ENCODE measurements at regions not wholly inside any gene's neighbourhood (a gene's known extent, or its start where the extent isn't known, plus 50 kb on each side); places are given as distances from the start of the nearest gene placed in this dataset.
"Not testable (repeated sequence)": the region's sequence is repeated elsewhere in the genome, so short reads cannot be mapped to it uniquely, and the experiment has no call there.

GRCh38 chr4:18602610-18603009, 581.1 kb upstream of the LCORL start:
- DNase-seq: not testable (repeated sequence)

DNA sequence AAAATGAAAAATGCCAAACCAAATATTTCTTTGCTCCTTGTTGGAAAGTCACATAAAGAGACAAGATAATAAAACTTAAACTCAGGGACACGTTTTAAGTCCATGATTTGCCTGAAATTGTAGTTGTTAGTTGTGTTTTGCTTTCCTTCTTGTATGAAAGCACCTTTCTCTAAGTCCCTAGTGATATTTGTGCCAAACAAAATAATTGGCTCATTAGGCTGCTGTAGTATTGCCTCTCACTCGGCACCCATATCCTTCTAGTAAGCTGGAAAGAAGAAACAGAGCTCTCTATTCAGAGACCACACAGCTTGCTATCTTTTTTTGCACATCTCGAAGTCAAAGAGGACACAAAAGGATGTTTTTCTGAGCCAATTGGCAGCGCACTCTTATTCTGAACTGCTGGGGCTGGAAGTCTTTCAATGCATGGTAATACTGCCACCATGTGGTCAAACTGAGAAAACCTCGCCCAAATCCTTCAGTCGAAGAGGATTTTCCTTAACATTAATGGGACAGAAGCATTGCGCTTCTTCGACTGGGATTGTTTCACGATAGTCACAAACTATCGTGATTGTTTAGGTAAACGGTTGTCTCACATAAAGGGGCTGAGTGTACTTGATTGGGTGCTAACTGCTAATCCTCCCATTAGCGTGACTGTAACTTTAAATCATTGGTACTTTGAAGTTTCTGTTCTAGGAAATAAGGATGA, 571.9 kb upstream of the LCORL start:
- peak; percentile 47 for DNase-seq

DNA sequence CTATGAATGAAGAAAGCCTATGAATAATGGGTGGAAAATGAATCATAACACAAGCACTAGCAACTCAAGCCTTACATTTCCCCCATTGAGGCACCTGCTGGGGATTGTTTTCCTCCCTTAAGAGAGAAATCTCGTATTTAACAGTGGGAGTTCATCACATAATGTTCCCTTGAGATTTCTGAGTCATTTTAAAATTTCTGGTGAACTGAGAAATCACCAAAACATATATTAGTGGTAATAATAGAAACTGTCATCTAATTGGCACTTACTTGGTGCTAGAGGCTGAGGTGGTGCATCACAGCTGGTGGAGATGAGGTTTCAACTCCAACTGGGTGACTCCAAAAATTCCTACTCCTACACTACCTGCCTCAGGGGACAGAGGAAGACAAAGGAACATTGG, 561.3 kb upstream of the LCORL start:
- no peak for DNase-seq

GRCh38 chr4:18578307-18578706, 556.8 kb upstream of the LCORL start:
- no peak for DNase-seq

- no peak for DNase-seq
Measured at GRCh38 chr4:18572481-18572880, 550.9 kb upstream of the LCORL start.

DNA sequence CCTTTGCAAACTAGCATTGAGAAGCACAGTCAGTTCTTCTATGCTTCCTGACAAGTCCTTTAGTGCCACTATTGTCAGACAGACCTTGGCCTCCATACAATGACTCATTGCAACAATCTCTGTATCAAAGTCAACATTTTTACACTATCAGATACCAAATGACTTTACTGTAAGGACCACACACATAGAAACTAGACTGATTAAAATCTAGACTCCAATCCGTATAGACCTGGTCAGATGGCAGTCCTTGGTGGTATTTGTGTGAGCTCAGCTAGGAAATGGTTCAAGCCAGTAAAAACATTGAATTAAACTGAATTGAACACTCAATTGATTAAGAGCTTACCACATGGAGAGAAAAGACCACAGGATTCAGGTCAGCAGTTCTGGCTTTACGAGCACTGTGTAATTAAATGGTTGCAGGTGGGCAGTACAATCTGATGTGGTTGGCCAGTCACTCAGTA, 549.8 kb upstream of the LCORL start:
- no peak for DNase-seq

DNA sequence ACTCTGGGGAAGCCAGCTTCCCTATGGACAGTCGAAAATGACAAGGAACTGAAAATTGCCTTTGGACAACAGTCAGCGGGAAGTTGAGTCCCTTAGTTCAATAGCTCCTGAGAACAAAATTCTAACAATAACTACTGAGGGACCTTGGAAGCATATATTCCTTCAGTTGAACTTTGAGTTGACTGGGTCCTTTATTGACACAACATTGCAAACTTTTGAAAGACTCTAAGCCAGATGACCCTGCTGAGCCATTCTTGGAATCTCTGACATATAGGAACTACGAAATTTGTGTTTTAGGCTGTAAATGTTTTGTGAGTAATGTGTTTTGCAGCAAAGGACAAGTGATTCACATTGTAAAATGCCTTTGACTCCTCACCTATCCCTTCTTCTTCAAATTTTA, 548.8 kb upstream of the LCORL start:
- DNase-seq: no peak

GRCh38 chr4:18568600-18568999, 547.0 kb upstream of the LCORL start:
- DNase-seq: no peak

- DNase-seq: no peak
Measured at GRCh38 chr4:18566970-18567799, 545.6 kb upstream of the LCORL start.

- DNase-seq: no peak
Measured at GRCh38 chr4:18559492-18559891, 537.9 kb upstream of the LCORL start.

DNA sequence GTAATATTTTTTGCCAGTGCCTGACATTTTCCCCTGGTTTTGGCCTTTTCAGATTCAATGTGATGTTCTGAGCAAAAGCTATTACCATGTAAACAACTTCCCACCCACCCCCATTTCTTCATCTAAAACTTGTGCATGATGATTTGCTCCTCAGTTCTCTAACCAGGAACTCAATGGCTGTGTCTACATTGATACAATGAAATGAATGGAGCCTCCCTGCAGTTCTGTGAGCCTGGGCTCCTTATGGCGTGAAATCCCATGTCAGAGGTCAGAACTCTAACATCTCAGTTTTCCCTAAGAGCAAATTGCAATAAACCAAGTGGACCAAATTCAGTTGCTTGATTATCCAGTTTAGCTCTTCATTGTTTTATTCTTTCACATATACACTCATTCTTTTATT, 534.8 kb upstream of the LCORL start:
- no peak for DNase-seq

- no peak for DNase-seq
Measured at GRCh38 chr4:18540349-18540748, 518.8 kb upstream of the LCORL start.

GRCh38 chr4:18538121-18538520, 516.6 kb upstream of the LCORL start:
- DNase-seq: no peak

GRCh38 chr4:18536428-18536827, 514.9 kb upstream of the LCORL start:
- no peak for DNase-seq

GRCh38 chr4:18535948-18536347, 514.4 kb upstream of the LCORL start:
- no peak for DNase-seq

DNA sequence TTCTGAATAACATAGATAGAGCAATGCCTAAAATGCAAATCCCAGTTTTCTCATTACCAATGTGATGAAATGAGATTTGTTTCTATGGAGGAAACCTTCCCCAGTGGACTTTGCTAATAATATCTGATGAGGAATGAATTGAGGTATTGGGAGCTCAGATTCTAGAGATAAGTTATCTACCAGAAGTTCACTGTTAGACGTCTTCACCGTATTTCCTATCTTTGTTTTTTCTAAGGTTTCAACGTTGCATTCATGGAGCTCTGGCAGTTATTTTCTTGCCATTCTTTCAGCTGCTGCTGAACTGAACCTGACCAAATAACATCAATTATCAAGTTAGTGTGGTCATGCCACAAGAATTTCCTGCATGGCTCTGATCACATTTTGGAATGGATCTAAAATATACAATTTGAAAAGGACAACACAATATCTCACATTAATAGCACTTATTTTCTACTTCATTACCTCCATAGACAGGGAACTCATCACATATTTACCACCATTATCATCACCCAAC, 511.8 kb upstream of the LCORL start:
- DNase-seq: no peak

- no peak for DNase-seq
Measured at GRCh38 chr4:18531731-18532130, 510.2 kb upstream of the LCORL start.

- DNase-seq: no peak
Measured at GRCh38 chr4:18529482-18529881, 507.9 kb upstream of the LCORL start.

- no peak for DNase-seq
Measured at GRCh38 chr4:18524667-18525066, 503.1 kb upstream of the LCORL start.

DNA sequence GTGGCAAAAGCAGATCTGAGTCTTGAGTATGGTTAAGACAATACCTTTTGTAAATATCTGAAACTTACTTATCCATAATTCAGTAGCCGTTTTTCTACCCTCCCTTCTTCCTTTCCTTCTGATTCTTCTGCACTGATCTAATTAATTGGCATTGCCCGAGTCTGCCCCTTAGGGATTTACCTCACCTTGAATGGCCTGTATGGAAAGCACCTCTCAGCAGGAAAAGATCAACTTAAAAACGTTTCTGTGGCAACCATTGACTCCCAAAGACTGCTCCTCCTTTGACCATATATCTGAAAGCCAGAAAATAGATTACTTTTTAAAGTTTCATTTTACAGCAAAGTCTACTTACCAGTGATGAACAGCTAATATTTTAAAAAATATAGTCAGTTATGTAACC, 496.5 kb upstream of the LCORL start:
- no peak for DNase-seq

GRCh38 chr4:18513861-18514260, 492.3 kb upstream of the LCORL start:
- no peak for DNase-seq

DNA sequence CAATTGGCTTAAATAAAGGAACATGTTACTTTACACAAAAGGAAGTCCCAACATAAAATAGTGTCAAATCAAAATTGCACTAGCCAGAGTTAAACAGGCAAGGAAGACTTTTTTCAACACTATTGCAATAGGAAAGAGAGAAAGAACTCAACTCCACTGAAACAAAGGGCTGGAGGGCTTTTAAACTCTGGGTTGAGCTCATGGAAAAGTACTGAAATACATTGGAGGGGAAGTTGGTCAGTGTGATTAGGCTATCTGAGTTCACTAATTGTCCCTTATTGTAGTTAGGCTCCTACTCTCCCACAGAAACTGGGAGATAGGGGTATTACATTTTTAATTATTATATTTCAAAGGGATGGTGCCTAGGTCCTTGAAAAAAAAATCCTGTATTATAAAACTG, 491.2 kb upstream of the LCORL start:
- DNase-seq: no peak

DNA sequence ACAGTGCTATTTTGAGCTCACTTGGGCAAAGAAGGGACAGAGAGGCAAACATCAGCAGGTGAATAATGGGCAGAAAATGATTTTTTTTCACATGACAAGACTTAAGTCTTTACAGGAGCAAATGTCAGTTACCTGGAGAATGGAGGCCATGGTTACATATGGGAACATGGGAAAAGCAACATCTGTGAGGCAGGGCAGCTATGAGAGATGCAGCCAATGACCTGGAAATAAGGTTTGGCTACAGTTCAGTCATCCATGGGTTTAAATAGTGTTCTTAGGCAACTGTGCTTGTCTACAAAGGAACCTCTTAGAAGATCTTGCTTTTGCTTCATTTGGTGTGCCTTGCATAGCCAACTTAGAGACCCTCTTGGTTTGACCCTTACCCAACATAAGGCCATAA, 490.2 kb upstream of the LCORL start:
- DNase-seq: no peak

GRCh38 chr4:18508786-18509185, 487.2 kb upstream of the LCORL start:
- no peak for DNase-seq

Measured in CD4-positive, alpha-beta T cell treated with Interleukin-17A for 4 hours (primary cell).